EL (cell line): ENCODE measurements at regions not wholly inside any gene's neighbourhood (a gene's known extent, or its start where the extent isn't known, plus 50 kb on each side); places are given as distances from the start of the nearest gene placed in this dataset.
"Not testable (repeated sequence)": the region's sequence is repeated elsewhere in the genome, so short reads cannot be mapped to it uniquely, and the experiment has no call there.

Source experiments
- DNase-seq: peaks from one replicate; pipeline ENCODE4 v3.0.0-alpha.2; 2016

DNA sequence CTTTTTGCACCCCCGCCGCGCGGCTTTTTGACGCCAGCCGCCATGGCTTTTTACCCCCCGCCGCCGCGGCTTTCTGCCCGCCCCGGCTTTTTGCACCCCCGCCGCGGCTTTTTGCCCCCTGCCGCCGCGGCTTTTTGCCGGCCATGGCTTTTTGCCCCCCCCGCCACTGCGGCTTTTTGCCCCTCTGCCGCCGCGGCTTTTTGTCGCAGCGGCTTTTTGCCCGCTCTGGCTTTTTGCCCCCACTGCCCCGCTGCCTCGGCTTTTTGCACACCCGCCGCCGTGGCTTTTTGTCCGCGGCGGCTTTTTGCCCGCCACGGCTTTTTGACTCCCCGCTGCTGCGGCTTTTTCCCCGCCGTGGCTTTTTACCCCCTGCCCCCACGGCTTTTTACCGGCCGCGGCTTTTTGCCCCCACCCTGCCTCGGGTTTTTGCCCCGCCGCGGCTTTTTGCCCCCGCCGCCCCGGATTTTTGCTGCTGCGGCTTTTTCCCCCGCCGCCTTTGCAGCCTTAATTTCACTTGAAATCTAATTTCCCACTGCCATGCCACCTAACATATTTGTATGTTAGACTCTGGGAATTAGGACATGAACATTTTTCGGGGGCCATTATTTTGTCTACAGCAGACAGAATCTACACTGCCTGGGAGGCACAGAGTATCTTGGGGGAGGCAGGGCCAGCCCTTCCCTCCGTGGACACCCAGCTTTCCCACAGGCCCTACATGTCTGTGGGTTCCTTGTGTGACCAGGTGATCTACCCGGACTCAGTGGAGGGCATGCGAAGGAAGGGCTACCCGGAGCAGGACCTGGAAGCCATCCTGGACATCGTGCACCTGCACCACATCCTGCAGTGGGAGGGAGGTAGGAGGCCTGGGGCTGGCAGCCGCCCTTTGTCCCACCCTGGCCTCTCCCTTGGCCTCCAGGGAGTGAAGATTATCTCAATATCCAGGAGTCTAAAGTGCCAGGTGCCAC is 3031.0 kb upstream of the TEKT4 start:
- DNase-seq: no peak

DNA sequence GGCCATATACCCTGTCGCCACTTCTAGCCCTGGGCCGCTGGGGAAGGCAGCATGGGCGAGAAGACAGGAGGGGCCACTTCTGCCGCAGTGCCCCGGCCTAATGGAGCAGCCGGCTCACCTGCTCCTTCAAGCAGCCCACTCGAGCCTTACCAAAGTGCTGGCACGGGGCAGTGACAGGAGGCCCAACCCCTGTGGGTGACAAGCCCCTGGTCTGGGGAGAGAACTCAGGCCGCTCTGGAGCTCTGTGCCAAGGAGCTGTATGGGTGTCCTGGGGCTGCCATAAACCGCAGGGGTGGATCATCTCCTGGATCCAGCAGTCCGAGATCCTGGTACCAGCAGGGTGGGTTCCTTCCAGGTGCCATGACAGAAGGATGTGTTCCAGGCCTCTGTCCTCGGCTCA is 3029.0 kb upstream of the TEKT4 start:
- not testable (repeated sequence) for DNase-seq

DNA sequence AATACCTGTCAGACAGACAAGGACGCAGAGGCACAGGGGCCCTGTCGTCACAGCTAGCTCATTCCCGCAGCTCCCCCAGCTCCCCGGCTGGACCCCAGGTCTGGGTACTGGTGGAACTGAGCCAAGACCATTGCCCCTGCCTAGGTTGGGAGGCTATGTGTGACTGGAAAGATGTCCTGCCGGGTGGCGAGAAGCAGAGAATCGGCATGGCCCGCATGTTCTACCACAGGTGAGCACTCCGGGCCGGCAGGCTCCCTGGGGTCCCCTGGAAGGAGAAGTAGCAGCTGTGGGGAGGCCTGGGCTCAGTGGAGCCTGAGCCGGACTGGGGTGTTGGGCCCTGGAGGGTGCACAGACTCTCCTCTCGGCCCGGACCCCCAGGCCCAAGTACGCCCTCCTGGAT is 3028.3 kb upstream of the TEKT4 start:
- DNase-seq: not testable (repeated sequence)

DNA sequence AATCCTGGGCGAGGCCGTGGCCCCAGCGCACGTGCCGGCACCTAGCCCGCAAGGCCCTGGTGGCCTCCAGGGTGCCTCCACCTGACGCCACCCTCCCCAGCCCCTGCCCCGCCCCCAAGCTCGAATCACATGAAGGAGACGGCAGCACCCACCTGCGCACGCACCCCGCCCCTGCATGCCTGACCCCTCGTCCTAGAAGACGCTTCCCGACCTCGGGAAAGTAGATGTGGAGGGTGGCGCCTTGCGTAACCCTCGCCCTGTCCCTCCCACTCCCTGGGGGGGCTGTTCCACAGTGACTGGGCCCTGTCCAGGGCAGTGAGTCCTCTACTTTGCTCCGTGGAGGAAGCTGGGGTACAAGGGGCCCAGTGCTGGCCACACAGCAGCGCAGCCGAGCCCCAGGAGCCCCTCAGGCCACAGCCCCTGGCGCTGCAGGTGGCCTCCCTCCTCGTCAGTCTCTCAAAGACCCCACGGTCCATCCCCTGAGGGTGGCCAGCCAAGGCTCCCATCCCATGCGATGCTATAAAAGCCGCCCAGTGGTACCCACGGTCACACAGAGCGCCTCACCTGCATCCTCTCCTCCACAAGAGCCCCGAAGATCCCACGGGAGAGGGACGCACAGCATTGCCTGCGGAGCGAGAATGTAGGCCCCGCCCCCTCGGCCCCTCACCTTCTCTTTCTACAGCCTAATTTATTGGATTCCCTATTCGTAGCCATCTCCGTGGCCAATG is 3027.3 kb upstream of the TEKT4 start:
- DNase-seq: not testable (repeated sequence)

DNA sequence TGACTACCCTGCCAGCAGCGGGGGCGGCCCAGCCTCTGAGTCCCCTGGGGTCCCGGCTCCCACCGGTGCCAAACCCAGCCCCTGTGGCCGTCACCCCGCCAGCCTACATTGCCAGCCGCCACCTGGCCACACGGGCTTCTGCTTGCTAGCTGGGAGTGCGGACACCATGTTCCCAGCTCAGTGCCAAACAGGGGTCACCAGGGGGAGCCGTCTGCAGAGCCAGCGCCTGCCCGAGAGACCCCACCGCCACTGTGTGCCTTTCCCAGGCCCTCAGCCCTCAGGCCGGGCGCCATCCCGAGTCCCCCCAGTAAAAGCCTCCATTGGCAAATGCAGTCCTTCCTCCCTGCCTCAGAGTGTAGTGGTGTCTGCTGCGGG is 3026.8 kb upstream of the TEKT4 start:
- DNase-seq: not testable (repeated sequence)

DNA sequence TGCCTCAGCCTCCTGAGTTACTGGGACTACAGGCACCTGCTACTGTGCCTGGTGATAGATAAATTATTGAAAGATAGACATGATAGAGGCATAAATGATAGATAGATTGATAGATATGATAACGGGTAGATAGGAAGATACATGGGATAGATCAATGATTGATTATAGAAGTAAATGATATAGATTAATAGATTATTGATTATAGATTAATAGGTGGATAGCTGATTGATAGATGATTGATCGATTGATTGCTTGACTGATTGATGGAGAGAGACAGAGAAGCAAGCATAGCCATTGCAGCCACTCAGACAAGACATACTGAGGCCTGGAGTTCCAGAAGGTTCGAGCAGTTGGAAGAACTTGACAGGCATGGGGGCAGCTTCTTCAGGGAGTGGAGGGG is 3024.8 kb upstream of the TEKT4 start:
- DNase-seq: not testable (repeated sequence)

DNA sequence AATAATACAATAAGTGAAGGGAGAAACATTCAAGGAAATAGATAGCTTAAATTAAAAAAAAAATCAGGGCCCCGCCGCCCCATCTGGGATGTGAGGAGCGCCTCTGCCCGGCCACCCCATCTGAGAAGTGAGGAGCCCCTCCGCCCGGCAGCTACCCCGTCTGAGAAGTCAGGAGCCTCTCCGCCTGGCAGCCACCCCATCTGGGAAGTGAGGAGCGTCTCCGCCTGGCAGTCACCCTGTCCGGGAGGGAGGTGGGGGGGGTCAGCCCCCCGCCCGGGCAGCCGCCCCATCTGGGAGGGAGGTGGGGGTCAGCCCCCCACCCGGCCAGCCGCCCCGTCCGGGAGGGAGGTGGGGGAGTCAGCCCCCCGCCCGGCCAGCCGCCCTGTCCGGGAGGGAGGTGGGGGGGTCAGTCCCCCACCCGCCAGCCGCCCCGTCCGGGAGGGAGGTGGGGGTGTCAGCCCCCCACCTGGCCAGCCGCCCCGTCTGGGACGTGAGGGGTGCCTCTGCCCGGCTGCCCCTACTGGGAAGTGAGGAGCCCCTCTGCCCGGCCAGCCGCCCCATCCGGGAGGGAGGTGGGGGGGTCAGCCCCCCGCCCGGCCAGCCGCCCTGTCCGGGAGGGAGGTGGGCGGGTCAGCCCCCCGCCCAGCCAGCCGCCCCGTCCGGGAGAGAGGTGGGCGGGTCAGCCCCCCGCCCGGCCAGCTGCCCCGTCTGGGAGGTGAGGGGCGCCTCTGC is 3019.4 kb upstream of the TEKT4 start:
- DNase-seq: not testable (repeated sequence)

DNA sequence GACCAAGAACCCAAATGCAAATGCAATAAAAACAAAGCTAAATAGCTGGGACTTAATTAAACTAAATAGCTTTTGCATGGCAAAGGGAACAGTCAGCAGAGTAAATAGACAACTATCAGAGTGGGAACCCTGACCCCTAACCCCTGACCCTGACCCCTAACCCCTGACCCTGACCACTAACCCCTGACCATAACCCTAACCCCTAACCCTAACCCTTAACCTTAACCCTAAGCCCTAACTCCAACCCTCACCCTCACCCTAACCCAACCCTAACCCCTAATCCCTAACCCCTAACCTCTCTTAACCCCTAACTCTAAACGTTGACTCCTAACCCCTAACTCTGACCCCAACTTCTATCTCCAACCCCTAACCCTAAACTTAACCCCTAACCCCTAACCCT is 3014.3 kb upstream of the TEKT4 start:
- DNase-seq: not testable (repeated sequence)

DNA sequence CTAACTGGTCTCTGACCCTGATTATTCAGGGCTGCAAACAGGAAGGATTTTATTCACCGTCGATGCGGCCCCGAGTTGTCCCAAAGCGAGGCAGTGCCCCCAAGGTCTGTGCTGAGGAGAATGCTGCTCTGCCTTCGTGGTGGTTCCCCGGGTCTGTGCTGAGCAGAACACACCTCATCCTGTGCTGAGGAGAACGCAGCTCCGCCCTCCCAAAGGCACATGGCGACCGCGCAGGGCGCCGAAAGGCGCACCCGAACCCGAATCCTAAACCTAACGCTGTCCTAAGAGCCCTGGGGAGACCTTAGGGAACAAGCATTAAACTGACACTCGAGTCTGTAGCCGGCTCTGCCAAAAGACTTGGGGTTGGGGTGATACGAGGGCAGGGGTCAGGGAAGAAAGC is 3013.5 kb upstream of the TEKT4 start:
- DNase-seq: not testable (repeated sequence)

DNA sequence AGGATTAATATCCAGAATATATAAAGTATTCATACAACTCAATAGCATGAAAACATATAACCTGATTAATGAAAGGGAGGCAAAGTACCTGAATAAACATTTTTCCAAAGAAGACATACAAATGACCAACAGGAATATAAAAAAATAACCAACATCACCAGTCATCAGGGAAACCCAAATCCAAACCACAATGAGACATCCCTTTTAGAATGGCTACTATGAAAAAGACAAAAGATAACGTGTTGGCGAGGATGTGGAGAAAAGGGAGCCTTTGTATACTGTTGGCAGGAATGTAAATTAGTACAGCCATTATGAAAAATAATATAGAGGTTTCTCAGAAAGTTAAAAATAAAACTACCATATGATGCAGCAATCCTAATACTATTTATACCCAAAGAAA is 2999.5 kb upstream of the TEKT4 start:
- DNase-seq: not testable (repeated sequence)

DNA sequence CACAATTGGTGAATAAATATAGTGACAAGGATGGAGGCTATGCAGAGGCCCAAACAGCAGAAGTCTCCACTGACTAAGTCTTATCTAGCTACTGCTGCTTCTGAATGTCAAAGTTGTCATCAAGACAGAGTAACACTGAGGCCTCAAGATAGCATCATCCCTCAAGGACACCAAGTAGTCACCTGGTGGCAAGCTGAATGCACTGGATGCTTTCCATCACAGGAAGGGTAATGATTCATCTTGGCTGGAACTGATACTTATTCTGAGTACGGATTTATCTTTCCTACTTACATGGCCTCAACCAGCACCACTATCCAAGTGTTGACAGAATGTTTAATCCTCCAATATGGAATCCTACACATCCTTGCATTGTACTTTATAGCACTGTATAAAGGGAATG is 2997.8 kb upstream of the TEKT4 start:
- DNase-seq: not testable (repeated sequence)

DNA sequence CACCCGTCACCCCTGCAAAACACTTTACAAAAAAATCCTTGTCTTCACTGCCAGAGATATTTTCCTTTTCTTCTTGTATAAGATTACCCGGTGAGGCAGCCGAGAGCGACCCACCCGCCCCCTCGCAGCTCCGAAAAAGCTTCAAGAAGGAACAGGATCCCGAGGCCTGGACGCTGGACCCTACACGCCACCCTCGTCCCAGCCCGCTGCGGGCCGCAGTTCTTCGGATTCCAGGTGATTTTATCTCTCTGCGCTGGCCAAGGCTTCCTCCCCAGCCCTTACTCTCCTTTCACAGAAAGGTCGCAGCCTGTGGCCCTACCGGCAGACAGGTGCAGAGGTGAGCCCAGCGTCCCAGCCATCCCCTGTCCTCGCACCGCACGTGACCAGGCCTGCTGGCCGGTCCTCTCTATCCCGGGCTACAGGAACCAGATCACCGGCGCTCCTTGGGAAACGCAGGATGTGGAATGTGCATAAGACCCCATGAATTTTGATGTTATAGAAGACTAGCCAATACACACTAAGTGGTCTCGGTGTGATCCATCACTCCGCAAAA is 2993.5 kb upstream of the TEKT4 start:
- not testable (repeated sequence) for DNase-seq

DNA sequence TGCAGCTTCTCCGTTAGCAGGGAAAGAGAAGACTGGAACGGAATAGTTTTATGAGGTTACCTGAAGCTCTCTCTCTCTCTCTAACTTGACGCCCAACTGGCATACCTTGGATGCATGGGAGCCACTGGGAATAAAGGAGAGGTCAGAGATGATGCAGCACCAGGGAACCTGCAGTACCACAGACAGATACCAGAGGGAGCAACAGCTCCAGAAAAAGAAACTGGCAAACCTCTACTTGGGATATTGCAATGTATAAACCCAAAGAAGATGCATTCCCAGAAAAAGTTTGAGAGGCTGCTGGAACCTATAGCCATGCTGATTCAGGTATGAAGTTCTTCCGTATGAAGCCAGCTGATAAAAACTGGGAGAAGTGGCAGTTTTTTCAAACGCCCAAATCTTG is 2976.1 kb upstream of the TEKT4 start:
- not testable (repeated sequence) for DNase-seq

DNA sequence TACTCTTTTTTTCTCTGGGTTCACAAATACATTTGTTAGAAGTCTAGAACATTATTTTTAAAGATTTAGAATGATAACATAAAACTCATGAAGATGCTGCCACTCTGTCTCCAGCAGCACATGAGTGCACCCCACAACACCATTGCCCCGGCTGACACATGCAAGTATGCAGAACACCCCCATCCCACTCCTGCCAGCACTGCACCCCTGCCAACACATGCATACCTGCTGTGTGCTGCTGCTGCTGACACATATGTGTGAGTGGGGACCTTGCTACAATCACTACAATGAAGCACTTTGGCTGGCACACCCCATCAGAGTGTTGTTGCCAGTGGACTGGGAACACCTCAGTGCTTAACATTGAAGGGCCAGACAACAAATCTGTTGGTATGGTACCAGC is 2953.6 kb upstream of the TEKT4 start:
- DNase-seq: not testable (repeated sequence)
